AG09319 (cell line): ENCODE measurements at regions not wholly inside any gene's neighbourhood (a gene's known extent, or its start where the extent isn't known, plus 50 kb on each side); places are given as distances from the start of the nearest gene placed in this dataset.

Source experiments
- DNase-seq: peaks from one replicate; pipeline ENCODE4 v3.0.0-alpha.2; 2010; ENCODE audit warnings: low read depth; ENCODE audit errors: extremely low read depth
- CTCF ChIP-seq: IDR thresholded peaks from 2 replicates; pipeline ENCODE4 v1.5.1; 2011; ENCODE audit warnings: low read depth, mild to moderate bottlenecking, inconsistent platforms, low read length, moderate library complexity

GRCh38 chr14:42947991-42948390 is 1341.3 kb downstream of the LRFN5 start:
- DNase-seq, result no peak
- TF ChIP-seq CTCF, result no peak

DNA sequence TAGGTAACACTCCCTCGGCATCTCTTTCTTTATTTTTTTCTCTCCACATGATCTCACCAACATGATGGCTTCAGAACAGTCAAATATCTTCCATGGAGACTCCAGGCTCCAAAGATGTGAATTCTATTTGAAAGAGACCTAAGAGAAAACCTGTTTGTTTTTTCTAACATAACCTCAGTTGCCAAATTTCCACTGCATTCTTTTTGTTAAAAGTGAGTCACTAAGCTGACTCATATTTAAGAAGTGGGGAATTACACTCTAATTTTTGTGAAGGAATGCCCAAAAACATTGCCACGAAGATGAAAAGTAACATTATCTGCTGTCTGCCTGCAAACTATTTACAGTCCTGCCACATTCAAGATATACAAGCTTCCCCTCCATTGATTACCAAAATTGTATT is 1337.6 kb downstream of the LRFN5 start:
- DNase-seq, result no peak

GRCh38 chr14:42931308-42931707 is 1324.6 kb downstream of the LRFN5 start:
- TF ChIP-seq CTCF, result no peak
- DNase-seq, result no peak

More for the DNA sequence above, 1337.6 kb downstream of the LRFN5 start:
- no peak for TF ChIP-seq CTCF

DNA sequence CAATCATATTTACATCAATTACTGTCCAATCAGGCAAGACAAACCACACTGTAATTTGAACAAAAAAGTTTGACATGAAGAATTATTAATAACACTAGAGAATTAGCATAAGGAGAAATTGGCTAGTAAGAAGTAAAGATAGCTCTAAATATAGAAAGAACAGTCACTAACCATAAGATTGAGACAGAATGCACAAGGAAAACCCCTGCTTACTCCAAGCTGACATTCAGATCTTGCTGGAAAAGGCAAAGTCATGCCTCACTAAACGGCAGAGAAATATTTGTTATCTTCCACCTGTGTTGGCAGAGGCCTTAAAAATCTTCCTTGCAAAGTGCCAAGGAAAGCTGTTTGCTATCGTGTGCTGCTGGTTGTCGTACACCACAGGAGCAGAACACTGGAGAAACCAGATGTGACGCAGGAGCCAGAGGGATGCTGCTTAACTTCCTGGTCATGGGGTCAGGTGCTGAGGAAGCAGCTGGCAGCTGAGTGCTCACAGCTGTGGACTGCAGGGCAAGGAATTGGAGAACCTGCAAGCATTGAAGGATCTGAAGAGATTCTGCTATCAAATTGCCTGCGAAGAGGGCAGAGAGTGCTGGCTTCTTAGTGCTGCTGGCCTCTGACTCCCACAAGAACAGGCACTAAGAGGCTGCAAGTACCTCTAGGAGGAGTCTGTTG is 1323.3 kb downstream of the LRFN5 start:
- TF ChIP-seq CTCF, result no peak
- no peak for DNase-seq

DNA sequence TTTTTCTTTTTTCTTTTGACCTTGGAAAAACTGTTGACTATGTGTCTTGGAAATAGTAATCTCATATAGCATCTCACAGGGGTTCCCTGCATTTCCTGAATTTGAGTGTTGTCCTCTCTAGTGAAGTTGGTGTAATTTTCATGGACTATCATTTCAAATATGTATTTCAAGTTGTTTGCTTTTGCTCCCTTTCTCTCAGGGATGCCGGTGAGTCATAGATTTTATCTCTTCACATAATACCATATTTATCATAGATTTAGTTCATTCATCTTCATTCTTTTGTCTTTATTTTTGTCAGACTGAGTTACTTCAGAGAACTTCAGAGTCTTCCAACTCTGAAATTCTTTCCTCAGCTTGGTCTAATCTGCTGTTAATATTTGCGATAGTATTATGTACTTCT is 1320.6 kb downstream of the LRFN5 start:
- TF ChIP-seq CTCF, result no peak
- DNase-seq, result no peak

DNA sequence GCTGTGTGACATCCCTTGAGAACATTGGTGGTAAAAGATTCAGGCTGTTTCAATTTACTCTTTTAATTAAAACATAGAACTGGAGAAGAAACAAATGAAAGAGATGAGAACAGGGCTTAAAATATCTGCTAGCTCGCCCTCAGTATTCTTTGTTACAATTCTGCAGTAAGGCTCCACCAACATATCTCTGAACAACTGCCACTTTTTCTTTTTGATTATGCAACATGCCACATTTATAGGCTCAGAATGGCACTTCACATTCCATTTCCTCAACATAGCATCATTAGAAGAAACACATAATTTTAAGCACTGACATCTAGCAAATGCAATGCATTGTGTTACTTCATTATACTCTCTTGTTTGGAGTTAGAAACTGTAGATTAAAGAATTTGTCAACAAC is 1315.2 kb downstream of the LRFN5 start:
- TF ChIP-seq CTCF, result no peak
- DNase-seq, result no peak

DNA sequence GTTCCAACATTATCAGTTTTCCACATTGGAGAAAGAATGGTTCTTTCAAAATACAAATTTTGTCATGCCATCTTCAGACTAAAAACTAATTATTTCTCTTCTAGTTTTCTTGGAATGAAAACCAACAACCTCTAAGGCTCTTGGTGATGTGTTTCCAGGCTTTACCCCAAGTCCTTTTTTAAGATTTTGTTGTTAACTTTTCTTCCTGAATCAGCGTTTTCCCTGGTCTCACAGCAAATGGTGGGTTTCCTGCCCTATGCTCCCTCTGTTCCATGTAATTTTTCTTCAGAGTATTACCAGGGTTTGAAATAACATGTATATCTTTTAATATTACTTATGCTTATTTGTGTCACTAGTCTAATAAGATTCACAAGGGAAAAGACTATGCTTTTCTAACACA is 1311.9 kb downstream of the LRFN5 start:
- no peak for TF ChIP-seq CTCF
- no peak for DNase-seq
